T-helper 22 cell (primary cell): ENCODE measurements at regions not wholly inside any gene's neighbourhood (a gene's known extent, or its start where the extent isn't known, plus 50 kb on each side); places are given as distances from the start of the nearest gene placed in this dataset.
"Not testable (repeated sequence)": the region's sequence is repeated elsewhere in the genome, so short reads cannot be mapped to it uniquely, and the experiment has no call there.

Experiments used
- DNase-seq: peaks from one replicate; pipeline ENCODE4 v3.0.0-alpha.2; 2020; ENCODE audit warnings: low read depth

DNA sequence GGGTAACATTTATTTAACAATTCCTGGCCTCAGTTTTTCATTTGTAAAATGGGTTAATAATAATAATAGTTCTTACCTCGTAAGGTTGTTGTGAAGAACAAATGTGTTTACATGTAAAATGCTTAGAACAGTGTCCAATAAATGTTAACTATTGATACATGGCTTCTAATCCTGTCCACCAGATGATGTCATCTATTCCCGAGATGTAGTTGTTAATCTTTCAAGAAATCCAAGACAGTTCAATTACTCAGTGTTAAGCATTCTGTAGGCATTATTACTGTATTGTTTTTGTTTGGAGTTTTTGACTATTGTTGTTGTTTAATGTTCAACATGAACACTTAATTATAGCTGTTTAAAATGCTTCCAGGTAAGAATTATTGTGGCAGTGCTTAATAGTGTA lies 131.0 kb upstream of the FNDC3A start:
- no peak for DNase-seq

DNA sequence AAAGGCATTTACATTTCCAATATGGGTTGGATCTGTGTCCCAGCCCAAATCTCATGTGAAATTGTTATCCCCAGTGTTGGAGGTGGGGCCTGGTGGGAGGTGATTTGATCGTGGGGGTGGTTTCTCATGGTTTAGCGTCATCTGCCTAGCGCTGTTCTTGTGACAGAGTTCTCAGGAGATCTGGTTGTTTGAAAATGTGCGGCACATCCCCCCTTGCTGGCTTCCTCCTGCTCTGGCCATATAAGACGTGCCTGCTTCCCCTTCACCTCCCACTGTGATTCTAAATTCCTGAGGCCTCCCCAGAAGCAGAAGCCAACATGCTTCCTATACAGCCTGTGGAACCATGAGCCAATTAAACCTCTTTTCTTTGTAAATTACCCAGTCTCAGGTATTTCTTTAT lies 126.2 kb upstream of the FNDC3A start:
- no peak for DNase-seq

GRCh38 chr13:48851707-48852106 lies 124.0 kb upstream of the FNDC3A start:
- no peak for DNase-seq

DNA sequence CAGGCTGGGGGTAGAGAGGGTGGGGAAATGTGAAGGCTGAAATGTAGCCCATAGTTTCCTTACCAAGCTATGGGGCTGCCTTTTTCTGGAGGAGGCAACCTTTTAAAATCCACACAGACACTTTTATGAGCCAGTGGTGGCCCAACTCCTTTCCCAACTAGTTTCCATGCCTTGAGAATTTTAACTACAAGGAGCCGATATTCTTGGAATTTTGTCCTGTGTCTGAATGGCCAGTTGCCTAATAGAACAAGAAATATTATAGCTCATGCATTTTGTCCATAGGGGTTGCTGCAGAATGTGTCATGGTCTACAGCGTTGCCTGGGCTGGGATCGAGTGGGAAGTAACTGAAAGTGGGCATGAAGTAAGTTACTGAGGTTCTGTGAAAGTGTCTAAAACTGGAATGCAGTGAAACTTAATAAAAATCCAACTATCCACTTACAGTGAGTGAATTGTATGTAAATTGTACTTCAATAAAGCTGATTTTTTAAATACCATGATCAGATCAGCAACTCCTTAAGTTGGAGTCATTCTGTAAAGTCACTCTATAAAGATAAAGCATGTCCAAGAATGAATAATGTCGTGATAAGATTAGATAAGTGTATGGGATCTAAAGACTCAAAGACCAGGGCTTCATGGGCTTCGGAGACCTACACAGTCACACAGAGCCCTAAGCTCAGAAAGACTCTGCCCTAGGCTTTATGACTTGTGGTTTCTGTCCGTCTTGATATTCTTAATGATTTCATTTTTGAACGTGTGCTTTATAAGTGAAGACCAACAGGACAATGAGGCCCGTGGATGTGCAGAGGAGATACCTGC lies 122.6 kb upstream of the FNDC3A start:
- DNase-seq = no peak

GRCh38 chr13:48853728-48854102 lies 122.0 kb upstream of the FNDC3A start:
- DNase-seq = no peak

- no peak for DNase-seq
Observed at GRCh38 chr13:48857576-48857975, 118.1 kb upstream of the FNDC3A start.

- no peak for DNase-seq
Observed at GRCh38 chr13:48858122-48858902, 117.4 kb upstream of the FNDC3A start.

DNA sequence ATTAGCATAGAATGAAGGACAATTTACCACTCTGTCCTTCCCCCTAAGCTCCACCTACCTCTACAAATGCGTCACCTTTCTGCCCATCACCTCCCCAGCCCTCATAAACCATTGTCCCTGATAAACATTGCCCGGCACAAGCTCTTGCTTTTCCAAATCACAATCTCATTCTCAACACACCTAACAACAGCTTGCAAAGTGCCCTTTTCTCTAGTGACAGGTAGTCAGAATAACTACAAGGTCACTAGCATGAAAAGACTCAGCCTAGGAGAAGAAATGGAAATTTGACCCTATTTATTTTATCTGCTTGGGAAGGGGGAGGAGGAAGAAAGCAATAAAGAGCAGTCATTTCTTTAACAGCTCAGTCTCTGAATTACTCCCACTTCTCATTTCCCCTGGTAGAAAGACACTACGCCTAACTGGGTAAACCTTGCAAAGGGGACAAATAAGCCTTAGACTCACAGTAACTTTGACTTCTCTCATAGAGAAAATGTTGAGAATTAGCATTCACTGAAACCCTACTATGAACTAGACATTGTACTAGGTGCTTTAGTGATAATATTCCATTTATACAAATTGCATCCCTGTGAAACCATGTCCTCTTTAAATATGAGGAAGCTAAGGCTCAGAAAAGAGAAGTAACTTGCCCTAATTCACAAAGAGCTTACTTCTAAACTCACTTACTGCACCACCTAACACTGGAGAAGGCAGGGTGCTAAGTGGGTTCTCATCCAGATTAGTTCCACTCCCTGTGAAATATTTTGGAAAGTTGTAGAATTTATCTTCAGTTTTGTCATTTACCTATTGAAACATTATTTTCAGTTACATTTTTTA lies 116.2 kb upstream of the FNDC3A start:
- no peak for DNase-seq

- no peak for DNase-seq
Observed at GRCh38 chr13:48860364-48860763, 115.3 kb upstream of the FNDC3A start.

- no peak for DNase-seq
Observed at GRCh38 chr13:48862572-48862971, 113.1 kb upstream of the FNDC3A start.

- DNase-seq = no peak
Observed at GRCh38 chr13:48864100-48864499, 111.6 kb upstream of the FNDC3A start.

DNA sequence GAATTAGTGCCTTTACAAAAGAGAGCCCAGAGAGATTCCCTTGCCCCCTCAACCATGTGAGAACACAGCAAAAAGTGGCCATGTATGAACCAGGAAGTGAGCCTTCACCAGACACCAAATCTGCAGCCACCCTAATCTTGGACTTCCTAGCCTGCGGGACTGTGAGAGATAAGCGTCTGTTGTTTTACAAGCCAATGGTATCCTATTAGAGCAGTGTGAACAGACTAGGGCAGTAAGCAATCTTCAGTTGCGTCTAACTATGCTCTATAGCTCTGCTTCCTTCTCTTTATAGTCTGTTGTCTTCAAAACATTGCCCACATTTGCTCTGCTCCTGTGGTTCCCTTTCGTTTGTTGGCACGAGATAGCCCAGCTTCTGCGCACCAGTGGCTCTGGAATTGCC lies 109.5 kb upstream of the FNDC3A start:
- no peak for DNase-seq

DNA sequence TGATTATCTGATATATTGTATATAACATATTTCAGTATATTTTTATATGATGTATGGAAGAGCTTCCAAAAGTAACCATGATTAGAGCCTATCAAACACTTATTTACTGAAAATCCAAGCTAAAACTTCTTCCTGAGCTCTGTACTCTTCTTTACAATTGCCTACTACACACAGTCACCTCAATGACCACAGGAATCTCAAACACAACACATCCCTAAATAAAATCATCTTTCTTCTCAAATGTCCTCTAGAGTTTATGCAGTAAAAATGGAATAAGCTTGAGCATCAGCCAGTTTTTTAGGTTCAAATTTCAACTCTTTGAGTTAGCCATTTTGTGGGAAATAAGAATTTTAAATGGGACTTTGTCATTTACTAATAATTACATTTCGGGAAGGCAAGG lies 102.6 kb upstream of the FNDC3A start:
- no peak for DNase-seq

GRCh38 chr13:48873587-48873986 lies 102.1 kb upstream of the FNDC3A start:
- DNase-seq = no peak

DNA sequence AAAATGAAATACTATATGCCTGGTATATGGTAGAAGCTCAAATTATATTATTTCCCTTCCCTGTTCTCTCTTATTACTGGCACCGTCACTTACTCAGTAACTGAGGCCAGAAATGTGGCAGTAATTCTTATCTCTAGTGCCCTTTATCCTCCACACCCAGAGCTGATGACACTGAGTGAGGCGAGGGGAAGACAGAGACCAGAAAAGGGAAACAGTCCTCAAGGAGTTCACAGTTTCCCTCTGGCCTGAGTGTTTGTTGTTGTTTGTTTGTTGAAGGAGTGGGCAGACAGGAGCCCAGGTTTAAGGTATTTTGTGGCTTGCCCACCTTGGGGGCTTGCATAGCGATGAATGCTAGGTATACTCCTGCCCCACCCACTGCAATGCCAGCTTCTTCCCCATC lies 101.5 kb upstream of the FNDC3A start:
- no peak for DNase-seq

DNA sequence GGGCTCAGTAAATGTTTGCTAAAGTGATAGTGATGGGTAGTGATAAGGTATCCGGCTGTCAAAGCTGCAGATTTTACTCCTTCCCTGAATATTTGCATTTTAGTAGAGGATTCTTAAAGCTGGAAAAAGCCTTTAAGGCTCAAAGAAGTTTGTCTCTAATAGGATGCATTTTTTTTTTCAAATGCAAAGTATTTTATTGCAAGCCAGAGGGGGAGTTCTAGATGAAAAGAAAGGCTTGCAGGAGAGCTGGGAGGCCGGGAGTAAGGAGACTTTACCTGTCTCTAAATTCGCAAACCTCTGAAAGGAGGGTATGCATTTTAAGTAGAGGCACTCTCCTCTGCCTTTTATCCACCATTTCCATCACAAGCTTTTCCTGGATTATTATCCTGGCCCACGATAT lies 100.7 kb upstream of the FNDC3A start:
- DNase-seq = no peak

GRCh38 chr13:48876289-48876688 lies 99.4 kb upstream of the FNDC3A start:
- DNase-seq = no peak

DNA sequence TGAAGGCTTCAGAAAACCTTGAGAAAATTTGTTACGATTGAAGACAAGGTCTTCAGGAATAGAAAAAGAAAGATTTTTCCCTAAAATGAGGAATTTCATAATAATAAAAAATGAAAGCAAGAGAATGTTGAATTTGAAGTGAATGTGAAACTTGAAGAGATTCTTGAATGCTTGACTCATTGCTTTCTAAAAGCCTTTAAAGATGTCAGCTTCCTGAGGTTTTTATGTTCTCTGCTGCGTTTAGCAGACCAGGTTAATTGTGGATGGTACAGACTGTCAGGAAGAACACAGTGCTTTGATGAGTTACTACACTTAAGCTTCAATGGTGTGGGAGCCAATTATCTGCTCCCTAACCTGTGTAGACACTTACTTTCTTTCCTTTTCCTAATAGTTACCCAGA lies 96.3 kb upstream of the FNDC3A start:
- DNase-seq = no peak

DNA sequence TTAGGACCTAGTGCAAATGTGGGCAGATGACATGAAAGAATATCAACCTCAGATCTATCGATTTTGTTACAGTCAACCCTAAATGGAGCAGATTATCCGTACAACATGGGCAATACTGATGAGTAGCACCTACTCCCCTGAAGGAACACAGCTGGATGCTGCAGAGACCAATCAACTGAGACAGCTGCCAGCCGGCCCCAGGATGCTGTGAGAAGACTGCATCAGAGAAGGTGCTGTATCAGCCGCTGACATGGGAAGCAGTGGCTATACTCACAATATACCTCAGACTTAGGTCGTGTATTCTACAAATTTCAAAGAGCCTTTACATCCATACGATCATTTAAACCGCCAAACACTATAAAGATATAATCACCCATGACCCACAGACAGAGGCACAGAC lies 95.9 kb upstream of the FNDC3A start:
- DNase-seq = no peak

- DNase-seq = not testable (repeated sequence)
Observed at GRCh38 chr13:48883786-48884185, 91.9 kb upstream of the FNDC3A start.

DNA sequence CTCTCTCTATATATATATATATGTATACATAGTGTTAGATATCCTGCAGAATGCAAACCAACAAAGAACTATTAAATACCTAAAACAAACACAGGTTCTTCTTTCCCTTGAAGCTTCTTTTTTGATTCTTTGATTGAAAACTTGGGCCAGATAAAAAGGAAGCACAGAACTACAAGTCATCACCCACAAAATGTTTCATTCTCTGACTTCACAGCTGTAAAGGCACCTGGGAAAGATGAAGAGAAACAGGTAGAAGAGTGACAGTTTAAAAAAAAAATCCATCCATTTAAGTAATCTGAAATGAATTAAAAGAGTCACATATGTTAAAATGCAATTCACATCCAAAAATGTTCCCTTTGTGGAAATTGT lies 90.7 kb upstream of the FNDC3A start:
- DNase-seq = no peak

DNA sequence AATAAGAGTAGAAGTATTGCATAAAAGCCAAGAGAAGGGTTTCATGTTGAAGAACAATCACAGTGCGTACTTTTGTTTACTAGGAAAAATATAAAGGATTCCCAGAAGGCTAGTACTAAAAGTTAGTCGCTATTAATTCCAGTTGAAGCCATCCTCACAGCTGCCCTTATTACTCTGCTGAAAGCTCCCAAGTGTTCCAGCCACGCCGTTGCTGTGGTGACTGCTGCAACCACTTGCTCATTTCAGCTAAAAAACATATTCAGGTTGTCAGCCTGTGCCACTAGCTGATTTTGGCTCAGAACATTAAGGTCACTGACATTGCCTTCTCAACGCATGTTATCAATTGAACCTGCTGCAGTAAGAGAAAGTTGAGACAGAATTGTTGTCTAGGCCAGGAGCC lies 87.1 kb upstream of the FNDC3A start:
- DNase-seq = no peak

- no peak for DNase-seq
Observed at GRCh38 chr13:48890391-48890790, 85.3 kb upstream of the FNDC3A start.
